ENCODE measurements at regions not wholly inside any gene's neighbourhood (a gene's known extent, or its start where the extent isn't known, plus 50 kb on each side); places are given as distances from the start of the nearest gene placed in this dataset.
"Not testable (repeated sequence)": the region's sequence is repeated elsewhere in the genome, so short reads cannot be mapped to it uniquely, and the experiment has no call there.

DNA sequence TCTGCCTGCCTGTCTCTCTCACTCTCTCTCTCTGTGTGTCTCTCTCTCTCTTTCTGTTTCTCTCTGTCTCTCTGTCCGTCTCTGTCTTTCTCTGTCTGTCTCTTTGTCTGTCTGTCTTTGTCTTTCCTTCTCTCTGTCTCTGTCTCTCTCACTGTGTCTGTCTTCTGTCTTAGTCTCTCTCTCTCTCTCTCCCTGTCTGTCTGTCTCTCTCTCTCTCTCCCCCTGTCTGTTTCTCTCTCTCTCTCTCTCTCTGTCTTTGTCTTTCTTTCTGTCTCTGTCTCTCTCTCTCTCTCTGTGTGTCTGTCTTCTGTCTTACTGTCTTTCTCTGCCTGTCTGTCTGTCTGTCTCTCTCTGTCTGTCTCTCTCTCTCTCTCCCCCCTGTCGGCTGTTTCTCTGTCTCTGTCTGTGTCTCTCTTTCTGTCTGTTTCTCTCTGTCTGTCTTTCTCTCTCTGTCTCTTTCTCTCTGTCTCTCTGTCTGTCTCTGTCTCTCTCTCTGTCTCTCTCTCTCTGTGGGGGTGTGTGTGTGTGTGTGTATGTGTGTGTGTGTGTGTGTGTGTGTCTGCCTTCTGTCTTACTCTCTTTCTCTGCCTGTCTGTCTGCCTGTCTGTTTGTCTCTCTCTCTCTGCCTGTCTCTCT, 2101.3 kb upstream of the TPTE start:
- ATAC-seq = peak; percentile 95
- not testable (repeated sequence) for H3K4me1 ChIP-seq, H3K27ac ChIP-seq, H3K4me3 ChIP-seq, H3K36me3 ChIP-seq, H3K27me3 ChIP-seq, H3K9me3 ChIP-seq
- 56% methylated on average over 1 of the region's 2 CpGs; no CpG with 5 or more reads in 1 of the 2 donors for WGBS, 2 donors (ENCODE audit: low coverage in 1 of 2)
- peak in 1 of 2 donors; percentile 37 for TF ChIP-seq POLR2A (IDR thresholded peaks at IDR 0.05)

DNA sequence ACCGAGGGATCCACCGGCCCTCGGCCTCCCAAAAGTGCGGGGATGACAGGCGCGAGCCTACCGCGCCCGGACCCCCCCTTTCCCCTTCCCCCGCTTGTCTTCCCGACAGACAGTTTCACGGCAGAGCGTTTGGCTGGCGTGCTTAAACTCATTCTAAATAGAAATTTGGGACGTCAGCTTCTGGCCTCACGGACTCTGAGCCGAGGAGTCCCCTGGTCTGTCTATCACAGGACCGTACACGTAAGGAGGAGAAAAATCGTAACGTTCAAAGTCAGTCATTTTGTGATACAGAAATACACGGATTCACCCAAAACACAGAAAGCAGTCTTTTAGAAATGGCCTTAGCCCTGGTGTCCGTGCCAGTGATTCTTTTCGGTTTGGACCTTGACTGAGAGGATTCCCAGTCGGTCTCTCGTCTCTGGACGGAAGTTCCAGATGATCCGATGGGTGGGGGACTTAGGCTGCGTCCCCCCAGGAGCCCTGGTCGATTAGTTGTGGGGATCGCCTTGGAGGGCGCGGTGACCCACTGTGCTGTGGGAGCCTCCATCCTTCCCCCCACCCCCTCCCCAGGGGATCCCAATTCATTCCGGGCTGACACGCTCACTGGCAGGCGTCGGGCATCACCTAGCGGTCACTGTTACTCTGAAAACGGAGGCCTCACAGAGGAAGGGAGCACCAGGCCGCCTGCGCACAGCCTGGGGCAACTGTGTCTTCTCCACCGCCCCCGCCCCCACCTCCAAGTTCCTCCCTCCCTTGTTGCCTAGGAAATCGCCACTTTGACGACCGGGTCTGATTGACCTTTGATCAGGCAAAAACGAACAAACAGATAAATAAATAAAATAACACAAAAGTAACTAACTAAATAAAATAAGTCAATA, 2093.4 kb upstream of the TPTE start:
- H3K4me1 ChIP-seq, H3K9me3 ChIP-seq, H3K27ac ChIP-seq, H3K27me3 ChIP-seq, H3K36me3 ChIP-seq, H3K4me3 ChIP-seq: not testable (repeated sequence)
- ATAC-seq = peak; percentile 73
- WGBS, 2 donors (ENCODE audit: low coverage in 1 of 2) = no CpG with 5 or more reads among the region's 47 CpGs

GRCh38 chr21:8428668-8429456, 2092.5 kb upstream of the TPTE start:
- H3K4me1 ChIP-seq, H3K27me3 ChIP-seq, H3K4me3 ChIP-seq, H3K36me3 ChIP-seq, H3K9me3 ChIP-seq, H3K27ac ChIP-seq: not testable (repeated sequence)
- WGBS, 2 donors (ENCODE audit: low coverage in 1 of 2) = no CpG with 5 or more reads among the region's 43 CpGs
- peak; percentile 80 for ATAC-seq

DNA sequence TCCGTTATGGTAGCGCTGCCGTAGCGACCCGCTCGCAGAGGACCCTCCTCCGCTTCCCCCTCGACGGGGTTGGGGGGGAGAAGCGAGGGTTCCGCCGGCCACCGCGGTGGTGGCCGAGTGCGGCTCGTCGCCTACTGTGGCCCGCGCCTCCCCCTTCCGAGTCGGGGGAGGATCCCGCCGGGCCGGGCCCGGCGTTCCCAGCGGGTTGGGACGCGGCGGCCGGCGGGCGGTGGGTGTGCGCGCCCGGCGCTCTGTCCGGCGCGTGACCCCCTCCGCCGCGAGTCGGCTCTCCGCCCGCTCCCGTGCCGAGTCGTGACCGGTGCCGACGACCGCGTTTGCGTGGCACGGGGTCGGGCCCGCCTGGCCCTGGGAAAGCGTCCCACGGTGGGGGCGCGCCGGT, 2086.7 kb upstream of the TPTE start:
- not testable (repeated sequence) for ATAC-seq, H3K4me3 ChIP-seq, H3K36me3 ChIP-seq, H3K27ac ChIP-seq, H3K4me1 ChIP-seq, H3K27me3 ChIP-seq, H3K9me3 ChIP-seq
- no CpG with 5 or more reads among the region's 64 CpGs for WGBS, 2 donors (ENCODE audit: low coverage in 1 of 2)

DNA sequence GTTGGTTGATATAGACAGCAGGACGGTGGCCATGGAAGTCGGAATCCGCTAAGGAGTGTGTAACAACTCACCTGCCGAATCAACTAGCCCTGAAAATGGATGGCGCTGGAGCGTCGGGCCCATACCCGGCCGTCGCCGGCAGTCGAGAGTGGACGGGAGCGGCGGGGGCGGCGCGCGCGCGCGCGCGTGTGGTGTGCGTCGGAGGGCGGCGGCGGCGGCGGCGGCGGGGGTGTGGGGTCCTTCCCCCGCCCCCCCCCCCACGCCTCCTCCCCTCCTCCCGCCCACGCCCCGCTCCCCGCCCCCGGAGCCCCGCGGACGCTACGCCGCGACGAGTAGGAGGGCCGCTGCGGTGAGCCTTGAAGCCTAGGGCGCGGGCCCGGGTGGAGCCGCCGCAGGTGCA, 2078.3 kb upstream of the TPTE start:
- H3K27me3 ChIP-seq, H3K36me3 ChIP-seq, H3K4me1 ChIP-seq, ATAC-seq, H3K9me3 ChIP-seq, H3K4me3 ChIP-seq, H3K27ac ChIP-seq: not testable (repeated sequence)
- WGBS, 2 donors (ENCODE audit: low coverage in 1 of 2) = no CpG with 5 or more reads among the region's 54 CpGs

GRCh38 chr21:8449807-8450206, 2071.6 kb upstream of the TPTE start:
- not testable (repeated sequence) for H3K4me1 ChIP-seq, H3K36me3 ChIP-seq, ATAC-seq, H3K9me3 ChIP-seq, H3K4me3 ChIP-seq, H3K27ac ChIP-seq, H3K27me3 ChIP-seq
- no CpG with 5 or more reads among the region's 18 CpGs for WGBS, 2 donors (ENCODE audit: low coverage in 1 of 2)

DNA sequence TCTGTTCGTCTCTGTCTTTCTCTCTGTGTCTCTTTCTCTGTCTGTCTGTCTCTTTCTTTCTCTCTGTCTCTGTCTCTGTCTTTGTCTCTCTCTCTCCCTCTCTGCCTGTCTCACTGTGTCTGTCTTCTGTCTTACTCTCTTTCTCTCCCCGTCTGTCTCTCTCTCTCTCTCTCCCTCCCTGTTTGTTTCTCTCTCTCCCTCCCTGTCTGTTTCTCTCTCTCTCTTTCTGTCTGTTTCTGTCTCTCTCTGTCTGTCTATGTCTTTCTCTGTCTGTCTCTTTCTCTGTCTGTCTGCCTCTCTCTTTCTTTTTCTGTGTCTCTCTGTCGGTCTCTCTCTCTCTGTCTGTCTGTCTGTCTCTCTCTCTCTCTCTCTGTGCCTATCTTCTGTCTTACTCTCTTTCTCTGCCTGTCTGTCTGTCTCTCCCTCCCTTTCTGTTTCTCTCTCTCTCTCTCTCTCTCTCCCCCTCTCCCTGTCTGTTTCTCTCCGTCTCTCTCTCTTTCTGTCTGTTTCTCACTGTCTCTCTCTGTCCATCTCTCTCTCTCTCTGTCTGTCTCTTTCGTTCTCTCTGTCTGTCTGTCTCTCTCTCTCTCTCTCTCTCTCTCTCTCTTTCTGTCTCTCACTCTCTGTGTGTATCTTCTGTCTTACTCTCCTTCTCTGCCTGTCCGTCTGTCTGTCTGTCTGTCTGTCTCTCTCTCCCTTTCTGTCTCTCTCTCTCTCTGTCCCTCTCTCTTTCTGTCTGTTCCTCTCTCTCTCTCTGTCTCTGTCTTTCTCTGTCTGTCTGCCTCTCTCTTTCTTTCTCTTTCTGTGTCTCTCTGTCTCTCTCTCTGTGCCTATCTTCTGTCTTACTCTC, 2065.9 kb upstream of the TPTE start:
- H3K27me3 ChIP-seq, H3K9me3 ChIP-seq, H3K27ac ChIP-seq, H3K36me3 ChIP-seq, H3K4me3 ChIP-seq, H3K4me1 ChIP-seq: not testable (repeated sequence)
- peak; percentile 83 for ATAC-seq
- WGBS, 2 donors (ENCODE audit: low coverage in 1 of 2) = no CpG with 5 or more reads among the region's 6 CpGs

DNA sequence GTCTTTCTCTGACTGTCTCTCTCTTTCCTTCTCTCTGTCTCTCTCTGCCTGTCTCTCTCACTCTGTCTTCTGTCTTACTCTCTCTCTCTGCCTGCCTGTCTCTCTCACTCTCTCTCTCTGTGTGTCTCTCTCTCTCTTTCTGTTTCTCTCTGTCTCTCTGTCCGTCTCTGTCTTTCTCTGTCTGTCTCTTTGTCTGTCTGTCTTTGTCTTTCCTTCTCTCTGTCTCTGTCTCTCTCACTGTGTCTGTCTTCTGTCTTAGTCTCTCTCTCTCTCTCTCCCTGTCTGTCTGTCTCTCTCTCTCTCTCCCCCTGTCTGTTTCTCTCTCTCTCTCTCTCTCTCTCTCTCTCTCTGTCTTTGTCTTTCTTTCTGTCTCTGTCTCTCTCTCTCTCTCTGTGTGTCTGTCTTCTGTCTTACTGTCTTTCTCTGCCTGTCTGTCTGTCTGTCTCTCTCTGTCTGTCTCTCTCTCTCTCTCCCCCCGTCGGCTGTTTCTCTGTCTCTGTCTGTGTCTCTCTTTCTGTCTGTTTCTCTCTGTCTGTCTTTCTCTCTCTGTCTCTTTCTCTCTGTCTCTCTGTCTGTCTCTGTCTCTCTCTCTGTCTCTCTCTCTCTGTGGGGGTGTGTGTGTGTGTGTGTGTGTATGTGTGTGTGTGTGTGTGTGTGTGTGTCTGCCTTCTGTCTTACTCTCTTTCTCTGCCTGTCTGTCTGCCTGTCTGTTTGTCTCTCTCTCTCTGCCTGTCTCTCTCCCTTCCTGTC, 2056.8 kb upstream of the TPTE start:
- peak; percentile 92 for ATAC-seq
- not testable (repeated sequence) for H3K36me3 ChIP-seq, H3K9me3 ChIP-seq, H3K4me3 ChIP-seq, H3K27me3 ChIP-seq, H3K27ac ChIP-seq, H3K4me1 ChIP-seq
- WGBS, 2 donors (ENCODE audit: low coverage in 1 of 2) = no CpG with 5 or more reads among the region's 3 CpGs

- not testable (repeated sequence) for H3K4me3 ChIP-seq, H3K9me3 ChIP-seq, ATAC-seq, H3K27ac ChIP-seq, H3K27me3 ChIP-seq, H3K36me3 ChIP-seq, H3K4me1 ChIP-seq
- no CpG with 5 or more reads among the region's 10 CpGs for WGBS, 2 donors (ENCODE audit: low coverage in 1 of 2)
Observed at GRCh38 chr21:8466642-8467041, 2054.7 kb upstream of the TPTE start.

Small RNA genes in the stretch of these regions (small RNA-seq; reads per million reads assigned to genes)
- gene MIR6724-3 = 0 reads per million in 4 donors
- gene MIR6724-4 = 0 reads per million in 4 donors
- 0 reads per million in 4 donors for gene RF01518
- 0 reads per million in 4 donors for gene RNA5-8SN2

Data from gastroesophageal sphincter (tissue), 4 donors.